HG02798 (cell line): ENCODE measurements at regions not wholly inside any gene's neighbourhood (a gene's known extent, or its start where the extent isn't known, plus 50 kb on each side); places are given as distances from the start of the nearest gene placed in this dataset.
"Not testable (repeated sequence)": the region's sequence is repeated elsewhere in the genome, so short reads cannot be mapped to it uniquely, and the experiment has no call there.

Experiments
- ATAC-seq: cut with Tn5 transposase; IDR thresholded peaks from one replicate; pipeline ENCODE4 v1.9.1; 2021; ENCODE audit warnings: mild to moderate bottlenecking; ENCODE audit not compliant: unreplicated experiment, poor library complexity

DNA sequence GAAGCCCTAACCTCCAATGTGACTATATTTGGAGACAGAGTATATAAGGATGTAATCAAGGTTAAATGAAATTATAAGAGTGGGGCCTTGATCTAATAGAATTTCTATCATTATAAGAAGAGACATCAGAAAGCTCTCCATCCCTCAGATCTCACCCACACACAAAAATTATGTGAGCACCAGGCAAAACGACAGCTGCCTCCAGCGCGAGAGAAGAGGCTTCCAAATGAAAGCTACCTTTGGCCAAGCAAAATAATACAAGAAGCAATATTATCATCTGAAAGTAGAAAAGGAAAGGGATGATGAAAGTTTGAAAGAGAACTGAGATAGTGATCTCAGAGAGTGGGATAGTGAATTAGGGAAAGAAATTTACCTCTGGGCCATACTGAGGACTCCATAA is 1192.5 kb downstream of the NXPH1 start:
- no peak for ATAC-seq

- no peak for ATAC-seq
These were observed 1212.3 kb downstream of the NXPH1 start for GRCh38 chr7:9645756-9646155.

DNA sequence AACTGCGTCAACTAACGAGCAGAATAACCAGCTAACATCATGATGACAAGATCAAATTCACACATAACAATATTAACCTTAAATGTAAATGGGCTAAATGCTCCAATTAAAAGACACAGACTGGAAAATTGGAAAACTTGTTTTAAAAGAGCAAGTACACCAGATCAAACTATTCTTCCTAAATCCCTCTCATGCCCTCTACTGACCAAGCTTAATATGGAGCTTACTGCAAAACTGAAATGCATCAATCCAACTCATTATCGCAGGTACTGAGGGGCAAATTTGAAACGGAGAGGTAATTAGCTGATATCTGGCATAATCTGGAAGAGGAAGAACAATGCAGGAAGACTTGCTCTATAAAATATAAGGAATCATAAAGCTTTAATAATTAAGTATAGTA is 1223.8 kb downstream of the NXPH1 start:
- no peak for ATAC-seq

- ATAC-seq: no peak
These were observed 1238.8 kb downstream of the NXPH1 start for GRCh38 chr7:9671979-9672917.

- no peak for ATAC-seq
These were observed 1247.3 kb downstream of the NXPH1 start for GRCh38 chr7:9680713-9681112.

GRCh38 chr7:9681284-9681683 is 1247.9 kb downstream of the NXPH1 start:
- ATAC-seq: no peak

DNA sequence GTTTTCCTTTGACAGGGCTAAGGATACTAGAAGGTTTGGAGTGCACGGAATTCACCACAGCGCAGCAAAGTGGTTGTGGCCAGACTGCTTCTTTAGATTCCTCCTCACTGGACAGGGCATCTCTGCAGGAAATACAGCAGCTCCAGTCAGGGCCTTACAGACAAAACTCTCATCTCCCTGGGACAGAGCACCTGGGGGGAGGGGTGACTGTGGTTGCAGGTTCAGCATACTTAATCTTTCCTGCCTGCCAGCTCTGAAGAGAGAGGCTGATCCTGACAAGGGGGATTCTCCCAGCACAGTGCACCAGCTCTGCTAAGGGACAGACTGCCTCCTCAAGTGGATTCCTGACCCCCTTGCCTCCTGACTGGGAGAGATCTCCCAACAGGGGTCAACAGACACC is 1257.9 kb downstream of the NXPH1 start:
- ATAC-seq: no peak

- no peak for ATAC-seq
These were observed 1265.0 kb downstream of the NXPH1 start for GRCh38 chr7:9698375-9698774.

DNA sequence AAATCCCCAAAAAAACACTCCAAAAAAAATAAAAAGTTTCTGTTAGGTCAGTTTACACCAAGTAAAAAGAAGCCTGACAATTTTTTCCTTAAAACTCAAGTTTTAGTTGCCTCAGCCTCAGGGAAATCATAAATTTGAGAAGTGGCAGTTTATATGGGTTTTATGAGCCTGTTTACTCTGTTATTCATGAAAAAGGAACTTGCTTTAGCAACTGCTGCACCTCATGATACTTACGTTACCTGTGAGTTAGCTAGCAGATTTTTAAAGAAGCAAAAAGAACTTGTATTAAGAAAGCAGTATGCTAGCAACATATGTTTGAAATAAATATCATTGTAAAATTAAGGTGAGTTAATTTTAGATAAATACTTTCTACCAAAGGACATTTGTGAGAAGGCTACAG is 1264.5 kb upstream of the PHF14 start:
- no peak for ATAC-seq

DNA sequence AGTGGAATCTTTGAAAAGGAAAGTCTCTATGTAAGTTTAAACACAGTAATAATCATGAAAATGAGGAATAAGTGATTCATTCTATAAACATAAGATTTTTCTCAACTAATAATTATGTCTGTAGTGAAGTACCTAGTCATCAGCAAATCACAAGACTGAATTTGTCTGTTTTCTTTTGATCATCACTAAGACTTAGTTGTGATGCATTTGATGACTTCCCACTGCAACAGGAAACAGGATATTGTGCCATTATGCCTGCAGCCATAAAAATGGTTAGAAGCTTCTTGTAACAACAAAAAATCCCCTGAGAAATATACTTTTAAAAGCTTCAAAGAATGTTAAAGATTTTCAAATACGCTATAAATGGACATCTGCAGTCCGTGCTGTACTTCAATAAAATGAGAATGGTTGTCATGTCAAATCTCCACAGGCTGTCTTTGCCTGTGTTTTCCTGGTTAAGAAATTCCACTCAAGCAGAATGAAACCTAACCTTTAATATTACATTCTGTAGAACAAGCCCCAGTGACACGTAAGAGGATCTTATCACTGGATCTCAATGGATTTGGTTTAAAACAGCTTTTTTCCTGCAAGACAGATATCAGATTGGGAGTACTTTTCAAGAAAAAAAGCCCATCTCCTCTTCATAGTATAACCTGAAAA is 1262.3 kb upstream of the PHF14 start:
- ATAC-seq: no peak

DNA sequence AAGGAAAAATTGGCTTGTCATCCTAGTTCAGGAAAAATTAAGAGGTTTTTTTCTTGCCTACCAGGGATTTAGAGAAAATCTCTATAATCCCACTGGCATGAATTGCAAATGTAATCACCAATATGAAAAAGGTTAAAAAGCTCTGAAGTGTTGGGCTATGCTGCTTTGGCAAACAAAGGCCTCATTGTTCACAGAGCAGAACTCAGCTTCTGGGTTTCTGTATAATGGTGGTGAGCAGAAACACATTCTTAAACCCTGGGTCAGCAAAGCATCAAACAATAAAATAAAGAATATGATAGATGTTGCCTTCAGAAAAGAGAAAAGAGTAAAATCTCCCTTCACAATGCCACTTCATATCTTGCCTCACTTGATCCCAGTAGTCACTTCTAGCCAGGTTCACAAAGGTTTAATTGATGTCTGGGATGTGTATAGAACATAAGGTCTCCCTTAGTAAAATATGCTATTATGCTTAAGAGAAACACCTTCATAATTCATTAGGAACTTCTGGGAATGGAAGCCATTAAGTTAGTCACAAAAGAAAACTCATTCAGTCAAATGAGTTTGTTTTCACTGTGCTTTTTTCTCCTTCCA is 1255.5 kb upstream of the PHF14 start:
- no peak for ATAC-seq

- ATAC-seq: no peak
These were observed 1254.4 kb upstream of the PHF14 start for GRCh38 chr7:9719303-9719702.

DNA sequence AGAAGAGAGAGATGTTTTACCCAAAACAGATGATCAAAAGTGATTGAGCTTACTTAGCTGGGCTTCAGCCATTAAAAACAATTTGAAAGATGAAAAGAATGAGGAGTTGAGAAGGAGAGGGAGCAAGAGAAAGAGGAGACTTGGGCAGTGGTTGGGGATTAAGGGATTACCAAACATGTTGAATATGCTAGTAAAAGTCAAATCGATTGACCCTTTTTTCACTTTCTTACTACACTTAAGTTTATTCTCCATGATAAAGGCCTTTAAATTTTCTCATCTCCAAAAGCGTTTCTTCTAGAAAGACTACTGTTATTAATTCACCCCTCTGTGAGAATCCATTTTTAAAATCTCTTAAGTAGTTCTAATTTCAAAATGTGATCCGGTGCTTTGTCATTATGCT is 1254.0 kb upstream of the PHF14 start:
- ATAC-seq: no peak

- not testable (repeated sequence) for ATAC-seq
These were observed 1247.6 kb upstream of the PHF14 start for GRCh38 chr7:9725940-9726663.

DNA sequence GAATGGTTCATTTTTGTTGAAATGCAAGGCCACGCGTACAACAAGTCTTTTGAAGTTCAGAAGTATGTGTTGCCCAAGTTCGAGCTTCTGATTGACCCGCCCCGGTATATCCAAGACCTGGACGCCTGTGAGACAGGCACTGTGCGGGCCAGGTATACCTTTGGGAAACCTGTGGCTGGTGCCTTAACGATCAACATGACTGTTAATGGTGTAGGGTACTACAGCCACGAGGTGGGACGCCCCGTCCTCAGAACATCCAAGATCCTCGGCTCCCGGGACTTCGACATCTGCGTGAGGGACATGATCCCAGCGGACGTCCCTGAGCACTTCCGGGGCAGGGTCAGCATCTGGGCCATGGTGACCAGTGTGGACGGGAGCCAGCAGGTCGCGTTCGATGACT is 1246.9 kb upstream of the PHF14 start:
- not testable (repeated sequence) for ATAC-seq

DNA sequence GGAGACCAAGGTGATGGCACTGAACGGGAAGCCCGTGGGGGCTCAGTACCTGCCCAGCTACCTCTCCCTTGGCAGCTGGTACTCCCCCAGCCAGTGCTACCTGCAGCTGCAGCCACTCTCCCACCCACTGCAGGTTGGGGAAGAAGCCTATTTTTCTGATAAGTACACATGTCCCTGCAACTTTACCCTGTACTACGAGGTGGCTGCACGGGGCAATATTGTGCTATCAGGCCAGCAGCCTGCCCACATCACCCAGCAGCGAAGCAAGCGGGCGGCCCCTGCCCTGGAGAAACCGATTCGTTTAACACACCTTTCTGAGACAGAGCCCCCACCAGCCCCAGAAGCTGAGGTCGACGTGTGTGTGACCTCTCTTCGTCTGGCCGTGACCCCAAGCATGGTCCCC is 1246.2 kb upstream of the PHF14 start:
- not testable (repeated sequence) for ATAC-seq

GRCh38 chr7:9728014-9728657 is 1245.5 kb upstream of the PHF14 start:
- not testable (repeated sequence) for ATAC-seq

DNA sequence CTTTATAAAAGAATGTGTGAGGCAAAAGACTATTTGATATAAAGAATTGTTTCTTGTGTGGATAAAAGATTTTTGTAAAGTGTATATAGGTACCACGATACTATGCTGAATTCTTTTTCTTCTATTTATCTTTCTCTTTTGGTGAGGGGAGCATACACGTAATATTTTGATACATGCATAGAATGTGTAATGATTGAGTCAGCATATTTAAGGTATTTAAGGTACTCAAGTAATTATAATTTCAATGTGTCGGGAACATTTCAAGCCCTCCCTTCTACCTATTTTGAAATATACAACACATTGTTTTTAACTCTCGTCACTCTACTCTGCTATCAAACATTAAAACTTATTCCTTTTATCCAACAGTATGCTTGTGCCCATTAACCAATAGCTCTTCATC is 1221.6 kb upstream of the PHF14 start:
- no peak for ATAC-seq

DNA sequence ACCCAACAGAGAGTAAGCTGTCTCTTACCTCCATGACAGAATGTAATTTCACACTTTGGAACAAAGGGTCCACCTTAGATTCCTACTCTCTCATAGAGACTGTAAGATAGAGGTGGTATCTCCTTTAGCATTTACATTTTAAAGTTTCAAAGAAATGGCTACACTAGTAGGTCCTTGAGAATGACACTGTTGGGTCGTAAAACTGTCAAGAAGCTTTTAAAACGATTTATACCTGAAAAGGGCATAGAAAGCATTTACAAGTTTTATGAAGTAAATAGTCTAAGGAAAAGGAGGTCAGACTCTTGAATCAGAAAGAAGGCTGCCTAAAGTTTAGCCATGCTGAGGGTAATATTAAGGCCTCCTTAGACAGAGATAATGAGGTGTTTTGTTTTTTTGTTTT is 1212.4 kb upstream of the PHF14 start:
- no peak for ATAC-seq

GRCh38 chr7:9776900-9777299 is 1196.8 kb upstream of the PHF14 start:
- no peak for ATAC-seq
